HG03520 (cell line): ENCODE measurements at regions not wholly inside any gene's neighbourhood (a gene's known extent, or its start where the extent isn't known, plus 50 kb on each side); places are given as distances from the start of the nearest gene placed in this dataset.

Source experiments
- ATAC-seq: cut with Tn5 transposase; IDR thresholded peaks from one replicate; pipeline ENCODE4 v1.9.1; 2021; ENCODE audit warnings: mild to moderate bottlenecking, moderate library complexity; ENCODE audit not compliant: unreplicated experiment

GRCh38 chr9:32698706-32699277, 63.3 kb upstream of the TAF1L start:
- no peak for ATAC-seq

- ATAC-seq, result no peak
Observed at GRCh38 chr9:32701321-32702022, 66.0 kb upstream of the TAF1L start.

- no peak for ATAC-seq
Observed at GRCh38 chr9:32703635-32704034, 68.2 kb upstream of the TAF1L start.

- ATAC-seq, result no peak
Observed at GRCh38 chr9:32704343-32704742, 68.9 kb upstream of the TAF1L start.

GRCh38 chr9:32705059-32705458, 69.6 kb upstream of the TAF1L start:
- ATAC-seq, result no peak

GRCh38 chr9:32706004-32706724, 70.7 kb upstream of the TAF1L start:
- no peak for ATAC-seq

GRCh38 chr9:32706725-32707100, 71.2 kb upstream of the TAF1L start:
- ATAC-seq, result no peak

- no peak for ATAC-seq
Observed at GRCh38 chr9:32707326-32707725, 71.9 kb upstream of the TAF1L start.

GRCh38 chr9:32708480-32709150, 73.1 kb upstream of the TAF1L start:
- ATAC-seq, result no peak

- ATAC-seq, result no peak
Observed at GRCh38 chr9:32709871-32710270, 73.5 kb upstream of the TMEM215 start.

- no peak for ATAC-seq
Observed at GRCh38 chr9:32716425-32716824, 66.9 kb upstream of the TMEM215 start.

- ATAC-seq, result no peak
Observed at GRCh38 chr9:32716955-32717543, 66.3 kb upstream of the TMEM215 start.

GRCh38 chr9:32722704-32723103, 60.6 kb upstream of the TMEM215 start:
- ATAC-seq, result no peak

GRCh38 chr9:32723789-32724325, 59.5 kb upstream of the TMEM215 start:
- ATAC-seq, result no peak

GRCh38 chr9:32725066-32725860, 58.1 kb upstream of the TMEM215 start:
- ATAC-seq, result peak; percentile 41

GRCh38 chr9:32728181-32728580, 55.2 kb upstream of the TMEM215 start:
- no peak for ATAC-seq
